ENCODE measurements at regions not wholly inside any gene's neighbourhood (a gene's known extent, or its start where the extent isn't known, plus 50 kb on each side); places are given as distances from the start of the nearest gene placed in this dataset.

- TF ChIP-seq, protein P1, sequence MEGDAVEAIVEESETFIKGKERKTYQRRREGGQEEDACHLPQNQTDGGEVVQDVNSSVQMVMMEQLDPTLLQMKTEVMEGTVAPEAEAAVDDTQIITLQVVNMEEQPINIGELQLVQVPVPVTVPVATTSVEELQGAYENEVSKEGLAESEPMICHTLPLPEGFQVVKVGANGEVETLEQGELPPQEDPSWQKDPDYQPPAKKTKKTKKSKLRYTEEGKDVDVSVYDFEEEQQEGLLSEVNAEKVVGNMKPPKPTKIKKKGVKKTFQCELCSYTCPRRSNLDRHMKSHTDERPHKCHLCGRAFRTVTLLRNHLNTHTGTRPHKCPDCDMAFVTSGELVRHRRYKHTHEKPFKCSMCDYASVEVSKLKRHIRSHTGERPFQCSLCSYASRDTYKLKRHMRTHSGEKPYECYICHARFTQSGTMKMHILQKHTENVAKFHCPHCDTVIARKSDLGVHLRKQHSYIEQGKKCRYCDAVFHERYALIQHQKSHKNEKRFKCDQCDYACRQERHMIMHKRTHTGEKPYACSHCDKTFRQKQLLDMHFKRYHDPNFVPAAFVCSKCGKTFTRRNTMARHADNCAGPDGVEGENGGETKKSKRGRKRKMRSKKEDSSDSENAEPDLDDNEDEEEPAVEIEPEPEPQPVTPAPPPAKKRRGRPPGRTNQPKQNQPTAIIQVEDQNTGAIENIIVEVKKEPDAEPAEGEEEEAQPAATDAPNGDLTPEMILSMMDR (IDR thresholded peaks at IDR 0.05; ENCODE audit: insufficient read depth, low read depth, low read length, missing control alignments) = no peak
- DNase-seq (ENCODE audit: low read depth) = no peak
- no peak overlapping the region for H3K4me3 ChIP-seq (ENCODE audit: low read depth, low read length)
Measured at GRCh38 chr2:235171550-235172031, 219.8 kb downstream of the SH3BP4 start.

- TF ChIP-seq, protein P1 (IDR thresholded peaks at IDR 0.05; ENCODE audit: insufficient read depth, low read depth, low read length, missing control alignments) = no peak
- H3K4me3 ChIP-seq (ENCODE audit: low read depth, low read length) = no peak overlapping the region
- no peak for DNase-seq (ENCODE audit: low read depth)
Measured at GRCh38 chr2:235180642-235181041, 228.8 kb downstream of the SH3BP4 start.

DNA sequence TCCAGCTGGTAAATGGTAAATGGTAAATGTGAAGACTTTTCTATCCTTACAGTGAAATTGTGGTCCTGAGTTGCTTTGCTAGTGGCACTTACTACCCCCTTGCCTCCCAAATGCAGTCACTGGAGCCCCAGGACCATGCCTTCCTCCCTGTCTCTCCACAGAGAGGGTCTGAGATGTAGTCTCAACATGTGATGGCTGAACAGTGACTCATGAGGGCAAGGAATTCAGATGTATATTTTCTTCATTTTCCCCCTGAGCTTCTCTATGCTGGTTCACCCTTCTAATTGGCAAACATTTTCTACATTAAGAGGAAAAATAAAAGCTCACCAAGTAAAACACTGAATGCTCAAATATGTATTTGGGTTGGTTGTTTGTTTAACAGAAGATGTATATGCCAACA is 232.0 kb downstream of the SH3BP4 start:
- no peak for DNase-seq (ENCODE audit: low read depth)
- no peak overlapping the region for H3K4me3 ChIP-seq (ENCODE audit: low read depth, low read length)
- TF ChIP-seq, protein P1 (IDR thresholded peaks at IDR 0.05; ENCODE audit: insufficient read depth, low read depth, low read length, missing control alignments) = no peak

GRCh38 chr2:235187806-235188205 is 236.0 kb downstream of the SH3BP4 start:
- TF ChIP-seq, protein P1 (IDR thresholded peaks at IDR 0.05; ENCODE audit: insufficient read depth, low read depth, low read length, missing control alignments) = no peak
- no peak for DNase-seq (ENCODE audit: low read depth)
- H3K4me3 ChIP-seq (ENCODE audit: low read depth, low read length) = no peak overlapping the region

DNA sequence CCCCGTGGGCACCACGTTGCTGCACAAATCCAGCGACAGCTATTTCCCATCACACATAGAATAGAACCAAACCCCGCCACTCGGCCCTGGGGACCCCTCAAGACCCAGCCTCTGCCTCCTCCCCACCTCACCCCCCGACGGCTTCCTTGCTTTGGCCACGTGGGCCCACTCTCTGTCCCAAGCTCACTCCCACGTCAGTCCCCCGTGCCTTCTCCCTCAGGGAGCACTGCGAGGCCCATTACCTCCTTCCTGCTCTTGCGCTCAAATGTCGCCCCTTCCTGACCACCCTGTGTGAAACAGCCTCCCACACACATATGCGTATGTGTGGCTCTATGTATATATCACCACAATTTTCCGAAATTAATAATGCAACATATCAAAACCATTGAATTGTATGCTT is 239.7 kb downstream of the SH3BP4 start:
- no peak overlapping the region for H3K4me3 ChIP-seq (ENCODE audit: low read depth, low read length)
- TF ChIP-seq, protein P1 (IDR thresholded peaks at IDR 0.05; ENCODE audit: insufficient read depth, low read depth, low read length, missing control alignments) = no peak
- DNase-seq (ENCODE audit: low read depth) = no peak

DNA sequence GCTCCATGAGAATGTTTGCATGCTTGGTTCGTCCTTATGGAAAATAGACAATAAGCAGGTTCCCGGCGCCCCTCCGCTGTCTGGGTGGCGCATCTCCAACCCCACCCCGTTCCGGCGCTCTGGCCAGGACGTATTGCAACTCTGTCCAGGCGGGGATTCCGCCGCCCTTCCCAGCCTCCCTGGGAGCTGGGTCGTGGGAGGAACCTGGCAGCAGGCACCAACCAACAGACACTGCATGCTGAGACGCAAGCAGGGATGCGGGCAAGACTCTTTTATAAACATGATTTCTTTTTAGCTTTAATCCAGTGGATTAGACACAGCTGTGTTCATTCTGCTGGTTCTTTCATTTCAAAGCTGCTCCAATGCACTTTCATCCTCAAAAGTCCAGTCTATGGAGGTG is 240.2 kb downstream of the SH3BP4 start:
- no peak for DNase-seq (ENCODE audit: low read depth)
- TF ChIP-seq, protein P1 (IDR thresholded peaks at IDR 0.05; ENCODE audit: insufficient read depth, low read depth, low read length, missing control alignments) = no peak
- H3K4me3 ChIP-seq (ENCODE audit: low read depth, low read length) = no peak overlapping the region

- TF ChIP-seq, protein P1 (IDR thresholded peaks at IDR 0.05; ENCODE audit: insufficient read depth, low read depth, low read length, missing control alignments) = no peak
- no peak overlapping the region for H3K4me3 ChIP-seq (ENCODE audit: low read depth, low read length)
- no peak for DNase-seq (ENCODE audit: low read depth)
Measured at GRCh38 chr2:235194351-235194750, 242.5 kb downstream of the SH3BP4 start.
